ENCODE measurements at regions not wholly inside any gene's neighbourhood (a gene's known extent, or its start where the extent isn't known, plus 50 kb on each side); places are given as distances from the start of the nearest gene placed in this dataset.

DNA sequence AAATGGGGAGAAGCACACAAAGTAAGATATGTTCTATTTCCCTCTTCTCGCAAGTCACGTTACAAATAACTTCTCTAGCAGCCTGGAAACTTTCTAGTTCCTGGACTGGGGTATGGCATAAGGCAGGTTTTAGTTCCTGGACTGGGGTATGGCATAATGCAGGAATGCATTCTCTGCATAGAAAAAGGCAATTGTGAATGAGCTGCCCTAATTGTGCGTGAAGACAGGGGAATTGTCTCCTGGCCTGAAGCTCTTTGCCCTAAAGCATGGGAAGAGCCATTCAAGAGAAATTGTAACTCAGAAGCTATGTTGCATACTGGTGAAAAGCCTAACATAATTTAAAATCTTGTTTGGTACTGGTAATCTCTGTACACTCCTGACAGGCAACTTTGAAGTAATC lies 54.3 kb upstream of the CBLB start:
- Mint-ChIP-seq H3K4me1 (peaks cover 26% of the 10 kb centered on the region), H3K27me3 (no peaks in the 10 kb centered on the region), H3K9me3 (peaks cover 33 to 36% of the 10 kb centered on the region in 2 donors), H3K27ac (no peak overlapping the region), H3K4me3 (no peak overlapping the region)
- DNase-seq (no peak), ATAC-seq (no peak)

DNA sequence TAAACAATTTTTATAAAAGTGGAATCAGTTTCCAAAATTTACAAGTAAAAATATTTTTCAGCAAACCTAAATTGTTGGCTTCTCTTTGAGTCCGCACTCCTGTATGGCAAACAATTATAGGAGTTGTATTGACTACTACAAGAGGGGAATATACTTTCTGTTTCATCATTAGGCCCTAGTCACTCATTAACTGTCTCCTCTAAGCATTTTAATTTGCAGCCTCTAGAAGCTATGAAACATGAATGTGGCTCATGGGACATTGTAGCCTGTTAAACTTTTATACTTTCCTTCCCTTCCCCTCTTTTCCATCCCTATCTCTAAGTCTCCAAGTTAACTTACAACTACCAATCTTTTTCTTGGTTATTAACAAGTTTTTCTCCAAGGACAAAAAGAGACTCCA lies 58.9 kb upstream of the CBLB start:
- no peak for ATAC-seq
- Mint-ChIP-seq H3K4me3 (no peak overlapping the region), H3K4me1 (peaks cover 6% of the 10 kb centered on the region), H3K27me3 (no peaks in the 10 kb centered on the region), H3K9me3 (no peaks in the 10 kb centered on the region), H3K27ac (no peak overlapping the region)
- DNase-seq = no peak

DNA sequence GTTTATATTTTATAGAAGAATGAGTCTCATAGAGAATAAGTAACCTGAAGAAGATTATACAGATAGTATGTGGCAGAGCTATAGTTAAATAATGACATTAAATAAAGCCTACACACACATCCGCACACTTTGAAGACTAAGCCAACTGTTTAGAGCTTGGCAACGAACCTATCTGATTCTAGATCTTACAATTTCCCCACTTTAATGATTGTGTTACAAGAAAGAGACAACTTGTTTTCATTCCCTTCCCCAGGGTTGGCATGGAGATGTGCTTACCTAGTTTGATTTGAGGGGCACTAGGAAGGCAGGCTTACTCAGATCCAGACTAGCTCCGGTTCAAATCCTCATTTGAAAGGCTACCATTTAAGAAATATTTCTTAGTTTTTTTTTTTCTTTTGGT lies 61.9 kb upstream of the CBLB start:
- peaks cover 7% of the 10 kb centered on the region for H3K4me1 Mint-ChIP-seq
- DNase-seq = no peak
- ATAC-seq = no peak
- no peaks in the 10 kb centered on the region for H3K27me3 Mint-ChIP-seq
- H3K27ac Mint-ChIP-seq = no peak overlapping the region
- H3K9me3 Mint-ChIP-seq = peaks cover 6 to 7% of the 10 kb centered on the region in 2 donors
- no peak overlapping the region for H3K4me3 Mint-ChIP-seq

DNA sequence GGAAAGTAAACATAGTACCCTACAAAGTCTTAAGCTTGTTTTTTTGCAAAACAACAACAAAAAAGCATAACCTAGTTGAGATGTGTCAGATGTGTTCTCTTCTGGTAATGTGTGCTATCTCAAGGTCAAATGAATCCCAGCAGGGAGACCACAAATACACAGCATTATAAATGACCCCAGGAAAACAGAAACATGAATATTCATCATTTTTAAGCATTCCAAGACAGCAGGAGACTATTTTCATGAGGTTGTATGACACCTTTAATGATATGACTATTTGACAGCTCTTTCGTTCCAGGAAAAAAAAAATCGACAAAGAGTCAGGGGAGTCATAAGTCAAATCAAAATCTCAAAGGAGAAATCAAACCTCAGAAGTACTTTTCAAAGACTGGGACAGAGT lies 62.7 kb upstream of the CBLB start:
- Mint-ChIP-seq H3K4me1 (peaks cover 7% of the 10 kb centered on the region), H3K9me3 (peaks cover 12 to 13% of the 10 kb centered on the region in 2 donors), H3K27ac (no peak overlapping the region), H3K4me3 (no peak overlapping the region), H3K27me3 (no peaks in the 10 kb centered on the region)
- ATAC-seq (no peak), DNase-seq (no peak)

DNA sequence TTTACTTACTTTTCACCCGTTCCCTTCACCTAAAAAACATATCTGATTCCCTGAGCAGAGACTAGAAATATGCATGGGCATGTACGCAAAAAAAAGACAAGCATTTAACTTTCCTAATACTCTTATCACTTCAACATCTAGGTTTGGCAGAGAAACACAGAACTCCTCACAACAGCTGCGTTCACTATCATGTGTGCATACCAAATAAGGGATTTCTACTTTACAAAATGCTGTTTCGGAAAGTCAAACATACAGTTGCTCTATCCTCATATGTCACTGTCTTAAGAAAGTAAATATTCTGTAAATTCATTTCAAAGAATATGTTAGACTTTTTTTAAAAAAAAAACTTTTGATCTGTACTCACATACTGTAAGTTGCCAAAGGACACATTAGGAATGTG lies 65.1 kb upstream of the CBLB start:
- Mint-ChIP-seq H3K4me1 (peaks cover 7% of the 10 kb centered on the region), H3K9me3 (peaks cover 13 to 19% of the 10 kb centered on the region in 2 donors), H3K27me3 (no peaks in the 10 kb centered on the region), H3K4me3 (no peak overlapping the region), H3K27ac (no peak overlapping the region)
- no peak for ATAC-seq
- DNase-seq = no peak

DNA sequence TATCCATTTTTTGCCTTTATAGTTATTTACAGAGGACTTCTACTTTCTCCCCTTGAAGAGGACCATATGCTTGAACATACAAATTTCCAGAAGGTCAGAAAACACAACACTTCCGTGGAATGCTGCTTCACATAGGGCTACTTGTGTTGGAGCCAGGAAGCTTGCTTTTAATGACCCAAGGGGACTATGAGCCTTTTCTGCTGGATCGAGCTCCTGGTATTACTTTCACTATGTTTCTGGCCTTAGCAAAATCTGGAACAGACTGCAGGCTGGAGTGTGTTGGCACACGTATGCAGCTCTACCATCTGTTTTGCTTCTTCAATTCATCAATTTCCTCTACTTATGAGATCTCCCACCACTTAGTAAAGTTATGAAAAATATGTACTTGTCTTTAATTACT lies 69.3 kb upstream of the CBLB start:
- no peak for ATAC-seq
- H3K27ac Mint-ChIP-seq = no peak overlapping the region
- no peak for DNase-seq
- H3K4me3 Mint-ChIP-seq = no peak overlapping the region
- H3K27me3 Mint-ChIP-seq = no peaks in the 10 kb centered on the region
- H3K4me1 Mint-ChIP-seq = peaks cover 7% of the 10 kb centered on the region
- H3K9me3 Mint-ChIP-seq = peaks cover 13 to 19% of the 10 kb centered on the region in 2 donors

DNA sequence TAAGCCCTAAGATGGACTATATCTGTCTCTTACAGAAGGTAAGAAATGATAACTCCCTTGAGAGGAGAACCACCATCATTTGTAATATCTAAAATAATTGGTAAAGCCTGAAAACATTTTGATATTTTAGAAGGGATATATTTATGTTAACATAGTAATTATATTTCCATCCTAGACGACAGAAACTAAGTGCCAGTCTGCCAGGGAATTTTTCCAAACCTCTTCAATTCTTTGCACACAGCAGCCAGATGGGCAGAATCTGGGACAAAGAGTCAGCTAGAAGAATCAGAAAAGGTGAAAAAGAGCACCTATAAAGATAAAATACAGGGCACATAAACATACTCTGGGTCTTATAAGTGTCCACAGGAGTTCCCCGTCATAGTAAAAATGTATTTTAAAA lies 70.0 kb upstream of the CBLB start:
- Mint-ChIP-seq H3K9me3 (peaks cover 13 to 19% of the 10 kb centered on the region in 2 donors), H3K4me3 (no peak overlapping the region), H3K27me3 (no peaks in the 10 kb centered on the region), H3K27ac (no peak overlapping the region), H3K4me1 (peaks cover 7% of the 10 kb centered on the region)
- ATAC-seq (no peak), DNase-seq (no peak)

DNA sequence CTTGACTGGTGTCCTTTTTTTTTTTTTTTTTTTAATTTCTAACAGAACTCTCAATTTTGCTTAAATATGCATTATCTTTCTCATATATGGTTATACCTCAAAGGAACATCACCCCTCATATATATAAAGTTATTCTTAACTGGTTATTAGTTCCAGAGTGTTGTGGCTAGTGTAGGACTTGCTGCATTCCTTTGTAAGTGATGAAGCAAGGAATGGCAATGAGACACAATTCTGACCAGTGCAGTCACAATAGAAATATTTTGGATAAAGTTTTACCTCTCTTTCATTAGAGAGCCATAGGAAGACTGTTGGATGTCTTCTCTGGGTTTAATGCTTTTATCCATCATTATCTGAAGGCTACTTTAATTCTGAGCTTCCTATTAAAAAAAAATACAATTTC lies 75.5 kb upstream of the CBLB start:
- DNase-seq (no peak), ATAC-seq (no peak)
- H3K27ac Mint-ChIP-seq = no peak overlapping the region
- no peaks in the 10 kb centered on the region for H3K4me1 Mint-ChIP-seq
- H3K9me3 Mint-ChIP-seq = no peaks in the 10 kb centered on the region
- H3K4me3 Mint-ChIP-seq = no peak overlapping the region
- no peaks in the 10 kb centered on the region for H3K27me3 Mint-ChIP-seq

DNA sequence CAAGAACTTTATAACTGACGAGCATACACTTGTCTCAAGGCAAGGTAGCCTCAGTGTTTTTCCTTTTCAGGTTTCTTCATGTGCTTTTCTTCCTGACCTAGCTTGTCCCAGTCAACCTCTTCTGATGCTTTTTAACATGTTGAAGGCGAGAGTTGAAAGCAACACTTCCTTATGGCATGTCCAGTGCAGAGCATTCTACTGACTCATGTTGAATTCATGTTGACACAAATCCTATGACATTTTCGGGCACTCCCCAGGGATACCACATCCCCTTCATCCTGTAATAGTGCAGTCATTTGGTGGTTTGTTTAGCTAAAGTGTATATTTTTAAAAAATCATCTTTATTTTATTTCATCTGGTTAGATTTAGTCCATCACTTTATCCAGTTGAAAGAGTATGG lies 75.9 kb upstream of the CBLB start:
- Mint-ChIP-seq H3K27ac (no peak overlapping the region), H3K27me3 (no peaks in the 10 kb centered on the region), H3K9me3 (no peaks in the 10 kb centered on the region), H3K4me1 (no peaks in the 10 kb centered on the region), H3K4me3 (no peak overlapping the region)
- DNase-seq (no peak), ATAC-seq (no peak)

DNA sequence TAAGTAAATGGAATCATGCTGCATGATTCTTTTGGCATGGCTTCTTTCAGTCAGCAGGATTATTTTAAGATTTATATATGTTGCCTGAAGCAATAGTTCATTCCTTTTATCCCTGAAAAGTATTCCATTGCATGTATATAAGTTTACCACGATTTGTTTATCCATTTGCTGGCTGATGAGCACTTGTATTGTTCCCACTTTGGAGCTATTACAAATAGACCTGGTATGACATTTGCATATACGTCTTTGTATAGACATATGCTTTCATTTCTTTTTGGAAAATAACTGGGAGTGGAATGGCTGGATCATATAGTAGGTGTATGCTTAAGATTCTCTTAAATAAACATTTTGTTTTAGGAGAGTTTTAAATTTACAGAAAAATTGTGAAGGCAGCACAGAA lies 79.3 kb upstream of the CBLB start:
- no peak overlapping the region for H3K27ac Mint-ChIP-seq
- no peak for DNase-seq
- no peak overlapping the region for H3K4me3 Mint-ChIP-seq
- peaks cover 0 to 4% of the 10 kb centered on the region in 2 donors for H3K9me3 Mint-ChIP-seq
- no peaks in the 10 kb centered on the region for H3K4me1 Mint-ChIP-seq
- ATAC-seq = no peak
- no peaks in the 10 kb centered on the region for H3K27me3 Mint-ChIP-seq

DNA sequence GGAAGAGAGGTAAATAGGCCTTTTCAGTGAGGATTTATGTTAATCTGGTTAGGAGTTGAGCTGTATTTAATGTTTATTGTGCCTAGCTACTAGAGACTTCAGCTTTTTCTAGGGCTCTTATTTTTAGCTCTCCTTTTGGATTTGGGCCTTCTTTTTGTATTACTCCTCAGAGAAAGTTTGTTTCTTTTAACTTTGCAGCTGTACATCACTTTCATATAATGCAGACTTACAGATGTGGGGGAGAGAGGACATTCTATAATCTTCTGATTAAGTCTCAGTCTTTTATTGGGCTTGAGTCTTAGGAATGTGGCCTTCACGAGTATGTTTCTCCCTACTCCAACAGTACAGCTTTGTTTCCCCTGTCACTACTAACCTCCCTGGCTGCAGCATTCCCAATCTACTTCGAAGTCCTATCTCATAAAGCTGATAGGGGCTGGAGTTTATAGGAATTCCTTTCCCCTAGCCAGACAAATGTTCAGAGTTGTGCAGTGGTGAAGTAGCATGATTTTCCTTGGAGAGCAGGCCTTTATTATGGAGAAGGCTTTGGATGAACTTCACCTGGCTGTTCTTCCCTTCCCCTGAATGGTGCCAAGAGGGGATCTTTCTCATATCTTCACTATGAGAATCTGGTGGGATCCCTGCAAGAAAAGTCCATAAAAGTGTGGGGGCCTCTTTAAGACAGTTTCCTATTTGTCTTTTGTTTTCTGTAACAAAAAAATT lies 82.2 kb upstream of the CBLB start:
- no peak for ATAC-seq
- Mint-ChIP-seq H3K27me3 (no peaks in the 10 kb centered on the region), H3K9me3 (peaks cover 0 to 5% of the 10 kb centered on the region in 2 donors), H3K4me3 (no peak overlapping the region), H3K27ac (no peak overlapping the region), H3K4me1 (no peaks in the 10 kb centered on the region)
- DNase-seq = no peak

DNA sequence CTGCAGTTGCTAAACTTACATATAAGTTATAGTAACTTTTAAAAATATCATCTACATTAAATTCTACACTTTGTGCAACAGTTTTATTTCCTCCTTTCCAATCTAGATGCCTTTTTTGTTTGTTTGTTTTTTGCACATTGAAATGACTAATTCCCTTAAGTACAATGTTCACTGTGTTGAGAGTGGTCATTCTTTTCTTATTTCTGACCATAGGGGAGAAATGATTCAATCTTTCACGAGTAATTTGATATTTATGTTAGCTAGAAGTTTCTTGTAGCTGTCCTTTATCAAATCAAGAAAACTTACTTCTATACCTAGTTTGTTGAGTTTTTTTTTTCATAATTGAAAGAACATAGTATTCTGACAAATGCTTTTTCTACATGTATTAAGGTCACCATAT lies 85.0 kb upstream of the CBLB start:
- Mint-ChIP-seq H3K4me1 (no peaks in the 10 kb centered on the region), H3K9me3 (peaks cover 0 to 5% of the 10 kb centered on the region in 2 donors), H3K27me3 (no peaks in the 10 kb centered on the region), H3K27ac (no peak overlapping the region), H3K4me3 (no peak overlapping the region)
- DNase-seq (no peak), ATAC-seq (no peak)

DNA sequence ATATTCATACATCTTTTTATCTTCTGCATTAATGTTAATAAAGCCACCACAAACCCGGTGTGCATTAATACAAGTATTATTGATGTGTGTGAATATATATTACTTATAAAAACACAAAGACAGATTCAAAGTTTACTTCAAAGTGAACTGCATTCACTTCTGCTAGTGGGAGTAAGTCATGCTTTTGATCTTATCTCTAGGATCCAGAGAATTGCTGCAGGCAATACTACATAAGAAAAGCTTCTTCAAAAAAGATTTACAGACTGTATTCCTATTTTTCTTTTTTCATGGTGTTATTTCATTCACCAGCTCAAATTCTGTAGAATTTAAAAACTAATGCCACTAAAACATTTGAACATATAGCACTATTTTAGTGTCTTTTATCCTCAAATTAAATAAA lies 87.5 kb upstream of the CBLB start:
- Mint-ChIP-seq H3K27me3 (no peaks in the 10 kb centered on the region), H3K27ac (no peak overlapping the region), H3K4me3 (no peak overlapping the region), H3K9me3 (peaks cover 0 to 5% of the 10 kb centered on the region in 2 donors), H3K4me1 (peaks cover 5% of the 10 kb centered on the region)
- DNase-seq (no peak), ATAC-seq (no peak)

DNA sequence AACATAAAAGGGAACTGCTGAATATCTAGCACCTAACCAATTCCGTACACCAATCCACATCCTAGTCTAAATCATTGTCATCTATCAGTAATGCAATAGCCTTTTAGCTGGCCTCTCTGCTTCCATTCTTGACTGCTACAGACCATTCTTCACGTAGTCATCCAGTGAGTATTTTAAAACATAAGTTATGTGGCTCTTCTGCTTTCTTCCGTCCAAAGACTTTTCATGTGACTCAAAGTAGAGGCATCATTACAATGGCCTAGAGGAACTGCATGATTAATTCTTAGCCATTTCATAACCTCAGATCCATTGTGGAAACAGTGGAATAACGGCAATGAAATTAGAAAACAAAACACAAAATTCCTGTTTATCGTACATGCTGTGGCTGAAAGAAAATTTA lies 88.9 kb upstream of the CBLB start:
- Mint-ChIP-seq H3K27me3 (no peaks in the 10 kb centered on the region), H3K4me3 (no peak overlapping the region), H3K27ac (no peak overlapping the region), H3K9me3 (peaks cover 5 to 6% of the 10 kb centered on the region in 2 donors), H3K4me1 (peaks cover 5% of the 10 kb centered on the region)
- no peak for ATAC-seq
- no peak for DNase-seq

DNA sequence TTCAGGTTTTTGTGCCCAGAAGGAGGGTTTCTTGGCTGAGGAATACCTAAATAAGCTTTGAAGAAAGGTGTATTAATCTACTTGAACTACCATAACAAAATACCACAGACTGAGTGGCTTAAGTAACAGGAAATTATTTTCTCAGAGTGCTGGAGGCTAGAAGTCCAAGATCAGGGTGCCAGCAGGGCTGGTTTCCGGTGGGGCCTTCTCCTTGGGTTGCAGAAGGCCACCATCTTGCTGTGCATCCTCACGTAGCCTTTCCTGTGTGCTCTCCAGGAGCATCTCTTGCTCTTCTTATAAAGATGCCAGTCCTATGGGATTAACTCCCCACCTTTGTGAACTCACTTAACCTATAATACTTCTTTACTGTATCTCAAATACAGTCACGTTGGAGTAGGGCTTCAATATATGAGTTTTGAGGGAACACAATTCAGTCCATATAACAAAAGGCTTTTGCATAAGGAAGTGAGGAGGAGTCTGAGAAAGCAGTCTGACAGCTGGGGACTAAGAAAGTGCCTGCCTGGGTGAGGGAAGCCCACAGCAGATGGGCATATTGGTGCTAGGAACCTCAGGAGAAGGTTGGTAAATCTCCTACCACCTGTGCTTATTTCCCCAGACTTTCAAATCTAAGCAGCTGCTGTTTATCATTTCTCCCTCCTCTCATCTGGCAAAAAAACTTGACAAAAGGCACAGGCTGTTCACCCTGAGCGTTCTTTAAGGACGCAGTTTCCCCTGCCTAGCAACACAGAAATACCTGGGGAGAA lies 89.6 kb upstream of the CBLB start:
- DNase-seq = no peak
- H3K4me1 Mint-ChIP-seq = peaks cover 5% of the 10 kb centered on the region
- ATAC-seq = no peak
- H3K9me3 Mint-ChIP-seq = peaks cover 0 to 13% of the 10 kb centered on the region in 2 donors
- H3K27ac Mint-ChIP-seq = no peak overlapping the region
- no peaks in the 10 kb centered on the region for H3K27me3 Mint-ChIP-seq
- H3K4me3 Mint-ChIP-seq = no peak overlapping the region

DNA sequence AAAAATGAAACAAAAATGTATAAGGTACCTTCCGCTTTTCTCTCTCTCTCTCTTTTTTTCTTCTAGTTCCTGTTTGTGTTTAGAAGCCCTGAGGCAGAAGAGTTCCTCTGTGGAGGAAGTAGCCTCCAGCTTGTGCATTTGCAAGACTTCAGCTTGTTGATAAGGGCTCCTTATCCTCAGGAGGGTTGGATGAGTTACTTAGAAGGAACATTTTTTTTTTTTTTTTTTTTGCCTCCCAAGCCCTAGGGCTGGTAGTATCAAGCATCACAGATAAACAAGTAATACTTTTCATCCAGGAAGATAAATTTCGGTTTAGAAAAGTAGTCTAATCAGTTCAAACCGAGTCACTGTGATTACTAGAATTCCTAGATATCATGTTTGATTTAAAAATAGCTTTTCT lies 91.0 kb upstream of the CBLB start:
- Mint-ChIP-seq H3K4me3 (no peak overlapping the region), H3K4me1 (peaks cover 5% of the 10 kb centered on the region), H3K27me3 (no peaks in the 10 kb centered on the region), H3K9me3 (peaks cover 0 to 13% of the 10 kb centered on the region in 2 donors), H3K27ac (no peak overlapping the region)
- no peak for ATAC-seq
- DNase-seq = no peak
